ENCODE measurements at regions not wholly inside any gene's neighbourhood (a gene's known extent, or its start where the extent isn't known, plus 50 kb on each side); places are given as distances from the start of the nearest gene placed in this dataset.

DNA sequence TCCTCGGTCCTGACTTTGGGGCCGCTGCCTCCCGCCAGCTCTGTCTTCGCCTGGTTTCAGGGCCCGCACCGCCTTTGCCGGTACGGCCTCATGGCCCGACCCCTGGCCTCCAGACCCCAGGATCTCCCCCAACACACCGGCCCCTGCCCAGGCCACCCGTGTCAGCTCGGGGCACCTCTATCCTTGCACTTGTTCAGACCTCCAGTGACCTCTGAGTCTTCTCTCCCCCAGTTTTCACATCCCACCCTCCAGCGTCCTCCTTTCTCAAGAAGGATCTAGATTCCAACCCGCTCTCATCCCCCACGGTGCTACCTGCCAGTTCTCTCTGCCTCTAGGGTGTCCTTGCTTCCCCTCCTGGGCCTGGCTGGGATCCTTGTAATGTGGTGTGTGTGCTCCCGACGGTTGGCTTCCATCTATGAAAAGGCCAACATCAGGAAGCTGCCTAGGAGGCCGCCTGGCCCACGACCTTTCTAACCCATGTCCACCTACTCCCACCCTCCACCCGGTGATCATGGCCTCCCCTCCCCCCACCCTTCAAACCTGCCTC, 61.1 kb downstream of the SPATA31C2 start:
- DNase-seq = no peak

DNA sequence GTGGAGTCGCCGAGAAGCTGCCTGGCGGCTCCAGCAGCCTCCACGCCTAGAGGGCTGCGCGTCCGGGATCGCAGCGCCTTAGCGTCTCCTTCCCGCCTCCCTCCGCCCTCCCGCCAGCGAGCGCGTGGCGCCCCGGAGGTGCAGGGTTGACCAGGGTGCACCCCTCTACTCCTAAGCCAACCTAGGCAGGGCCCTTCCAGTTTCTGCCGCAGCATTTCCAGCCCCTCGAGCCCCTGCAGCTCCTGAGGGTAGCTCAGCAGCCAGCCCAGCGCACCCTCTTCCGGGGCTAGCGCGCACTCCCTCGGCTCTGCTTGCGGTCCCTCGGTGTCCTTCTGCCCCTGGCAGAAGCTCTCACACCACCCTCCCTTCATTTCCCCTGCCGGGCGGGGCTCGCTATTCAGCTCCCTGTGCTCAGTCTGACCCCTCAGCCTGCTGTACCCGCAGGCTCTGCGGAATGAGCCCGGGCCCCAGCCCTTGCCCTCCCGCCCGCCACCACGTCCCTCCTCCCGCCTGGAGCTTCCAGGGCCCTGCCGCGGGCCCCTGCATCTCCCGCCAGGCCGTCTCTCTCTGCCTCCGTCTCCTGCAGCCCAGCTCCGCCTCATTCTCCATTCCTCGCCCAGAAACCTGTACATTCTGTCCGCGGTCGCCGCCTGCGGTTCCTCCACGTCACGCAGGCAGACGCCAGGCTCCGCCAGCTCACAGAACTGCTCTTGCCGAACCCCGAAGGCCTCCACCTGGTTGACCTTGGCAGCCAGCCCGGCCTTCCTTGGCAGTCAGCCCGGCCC, 61.8 kb downstream of the SPATA31C2 start:
- DNase-seq = peak in 49 of 51 donors; percentile 4 to 77 (median 44)

DNA sequence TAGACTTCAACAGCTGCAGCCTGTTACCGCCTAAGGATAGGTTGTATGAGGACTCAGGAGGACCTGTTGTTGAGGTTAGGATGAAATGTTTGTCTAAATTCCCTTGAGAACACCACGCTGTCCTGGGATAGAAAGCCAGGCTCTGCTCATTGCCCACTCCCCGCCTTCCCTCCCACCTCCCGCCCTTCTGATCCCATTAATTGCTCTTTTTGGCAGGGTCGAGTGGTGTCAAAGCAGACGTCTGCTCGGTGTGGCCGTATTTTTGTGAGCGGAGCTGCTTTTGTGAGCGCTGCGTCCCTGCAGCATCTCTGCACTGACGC, 62.3 kb downstream of the SPATA31C2 start:
- DNase-seq = peak in 2 of 51 donors; percentile 18 to 61

DNA sequence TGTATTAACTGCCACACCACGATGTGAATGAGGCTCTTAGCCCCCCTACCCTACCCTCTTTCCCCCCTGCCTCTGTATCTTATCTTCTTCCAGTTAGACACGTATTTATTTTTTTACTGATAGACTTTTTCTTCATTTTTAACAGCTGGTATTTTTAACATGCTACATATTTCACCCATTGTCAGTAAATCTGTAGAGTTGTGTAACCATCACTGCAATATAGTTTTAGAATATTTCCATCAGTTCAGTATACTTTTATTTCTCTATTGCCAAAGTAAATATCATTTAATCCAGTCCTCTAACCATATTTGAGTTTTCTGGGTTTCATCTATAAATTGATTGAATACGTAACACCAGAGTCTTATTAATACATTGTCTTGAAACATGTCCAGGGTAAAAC, 62.8 kb downstream of the SPATA31C2 start:
- DNase-seq = no peak

DNA sequence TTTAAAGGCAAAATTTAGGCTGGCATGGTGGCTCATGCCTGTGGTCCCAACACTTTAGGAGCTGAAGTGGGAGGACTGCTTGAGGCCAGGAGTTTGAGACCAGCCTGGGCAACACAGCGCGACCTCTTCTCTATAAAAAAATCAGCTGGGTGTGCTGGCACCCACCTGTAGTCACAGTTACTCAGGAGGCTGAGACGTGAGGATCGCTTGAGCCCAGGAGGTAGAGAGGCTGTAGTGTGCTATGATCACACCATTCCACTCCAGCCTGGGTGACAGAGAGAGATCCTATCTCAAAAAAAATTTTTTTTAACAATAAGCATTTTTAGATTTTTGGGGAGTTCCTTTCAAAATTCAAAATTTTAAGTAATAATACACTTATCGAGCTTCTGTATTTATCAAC, 63.3 kb downstream of the SPATA31C2 start:
- DNase-seq = no peak

DNA sequence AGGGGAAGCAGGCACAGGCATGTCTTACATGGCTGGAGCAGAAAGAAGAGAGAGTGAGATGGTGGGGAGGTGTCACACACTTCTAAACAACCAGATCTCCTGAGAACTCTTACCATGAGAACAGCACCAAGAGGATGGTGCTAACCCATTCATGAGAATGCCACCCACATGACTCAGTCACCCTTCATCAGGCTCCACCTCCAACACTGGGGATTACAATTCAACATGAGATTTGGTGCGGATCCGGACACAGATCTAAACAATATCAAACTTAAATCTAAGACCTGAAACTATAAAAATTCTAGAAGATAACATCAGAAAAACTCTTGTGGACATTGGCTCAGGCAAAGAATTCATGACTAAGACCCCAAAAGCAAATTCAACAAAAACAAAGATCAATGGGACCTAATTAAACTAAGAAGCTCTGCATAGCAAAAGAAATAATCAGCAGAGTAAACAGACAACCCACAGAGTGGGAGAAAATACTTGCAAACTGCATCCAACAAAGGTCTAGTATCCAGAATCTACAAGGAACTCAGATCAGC, 65.4 kb downstream of the SPATA31C2 start:
- no peak for DNase-seq

DNA sequence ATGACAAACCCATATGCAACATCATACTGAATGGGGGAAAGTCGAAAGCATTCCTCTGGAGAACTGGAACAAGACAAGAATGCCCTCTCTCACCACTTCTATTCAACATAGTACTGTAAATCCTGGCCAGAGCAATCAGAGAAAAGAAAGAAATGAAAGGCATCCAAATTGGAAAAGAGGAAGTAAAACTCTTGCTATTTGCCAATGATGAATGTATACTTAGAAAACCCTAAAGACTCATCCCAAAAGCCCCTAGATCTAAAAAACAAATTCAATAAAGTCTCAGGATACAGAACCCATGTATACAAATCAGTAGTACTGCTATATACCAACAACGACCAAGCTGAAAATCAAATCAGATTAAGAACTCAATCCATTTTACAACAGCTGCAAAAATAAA, 66.9 kb downstream of the SPATA31C2 start:
- DNase-seq = no peak

DNA sequence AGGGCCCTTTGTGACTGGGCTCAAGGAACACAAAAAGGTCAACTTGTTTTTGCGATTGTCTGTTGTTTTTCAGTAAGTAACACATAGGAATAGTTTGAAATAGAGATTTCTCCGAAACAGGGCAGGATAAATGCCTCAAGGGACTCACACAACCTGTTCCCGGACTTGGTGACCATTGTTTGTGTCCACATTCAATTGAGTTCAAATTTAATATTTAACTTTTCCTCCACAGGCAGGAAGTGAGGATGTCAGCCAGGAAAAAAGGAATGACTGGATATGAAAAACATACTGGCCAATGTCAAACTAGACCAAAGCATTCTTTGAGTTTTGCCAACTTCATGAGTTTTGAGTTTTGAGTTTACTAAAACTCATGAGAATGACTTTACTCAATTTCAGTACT, 72.7 kb downstream of the SPATA31C2 start:
- DNase-seq = no peak

DNA sequence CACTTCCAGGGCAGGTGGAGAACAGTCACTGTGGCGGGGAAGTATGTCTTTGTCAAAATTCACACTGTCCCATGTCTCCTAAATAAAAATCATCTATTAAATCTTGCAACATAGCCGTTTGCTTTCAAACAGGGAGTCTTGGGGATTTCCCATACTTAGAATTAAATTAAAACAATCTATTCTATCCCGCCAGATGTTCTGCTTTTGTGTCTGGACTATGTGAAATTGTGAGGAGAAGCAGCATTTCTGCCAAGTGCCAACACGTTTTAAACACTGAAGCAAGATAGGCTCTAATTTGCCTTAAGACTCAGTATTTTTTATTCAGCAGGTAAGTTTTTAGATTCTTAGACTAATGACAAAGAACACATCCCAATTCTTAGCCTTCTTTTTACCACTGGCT, 73.7 kb downstream of the SPATA31C2 start:
- no peak for DNase-seq

DNA sequence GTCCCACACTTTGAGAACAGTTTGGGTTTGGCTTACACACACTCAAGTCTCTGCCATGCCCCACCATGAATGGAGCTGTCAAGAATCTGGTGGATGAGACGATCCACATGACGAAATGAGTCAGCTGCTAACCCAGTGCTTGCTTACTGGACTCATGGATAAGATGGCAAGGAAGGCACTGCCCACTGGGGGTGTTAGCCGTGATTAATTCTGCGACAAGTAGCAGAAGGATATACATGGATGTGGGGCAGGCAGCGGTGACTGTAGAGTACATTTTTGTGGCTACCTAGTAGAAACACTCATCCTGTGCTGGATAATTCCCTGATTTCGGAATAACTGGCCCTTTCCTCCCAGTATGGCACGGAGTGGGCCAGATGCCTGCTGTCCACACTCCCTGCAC, 77.5 kb downstream of the SPATA31C2 start:
- DNase-seq = no peak

DNA sequence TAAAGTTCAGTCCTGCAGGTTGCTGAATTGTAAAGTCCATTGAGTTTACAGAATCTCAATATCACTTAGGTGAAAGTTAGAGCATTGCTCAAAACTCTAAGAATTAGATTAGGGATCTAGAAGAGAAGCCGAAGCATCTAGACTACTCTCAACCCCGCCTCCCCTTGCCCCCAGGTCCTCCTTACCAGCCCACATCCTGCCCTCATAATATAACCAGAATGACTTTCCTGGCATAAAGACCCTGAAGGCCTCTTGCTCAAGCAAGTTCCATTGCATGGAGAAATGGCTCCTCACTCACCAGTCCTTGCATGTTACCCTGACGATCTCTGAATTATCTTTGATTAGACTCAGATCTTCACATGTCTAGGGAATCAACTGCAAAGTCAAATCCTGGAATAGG, 78.8 kb downstream of the SPATA31C2 start:
- no peak for DNase-seq

DNA sequence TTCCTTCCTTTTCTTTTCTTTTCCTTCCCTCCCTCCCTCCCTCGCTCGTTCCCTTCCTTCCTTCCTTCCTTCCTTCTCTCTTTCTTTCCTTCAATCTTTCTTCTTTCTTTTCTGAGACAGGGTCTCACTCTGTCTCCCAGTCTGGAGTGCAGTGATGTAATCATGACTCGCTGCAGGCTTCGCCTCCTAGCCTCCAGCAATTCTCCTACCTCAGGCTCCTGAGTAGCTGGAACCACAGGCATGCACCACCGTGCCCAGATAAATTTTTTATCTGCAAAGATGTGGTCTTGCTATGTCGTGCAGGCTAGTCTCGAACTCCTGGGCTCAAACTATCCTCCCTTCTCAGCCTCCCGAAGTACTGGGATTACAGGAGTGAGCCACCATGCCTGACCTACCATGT, 81.4 kb downstream of the SPATA31C2 start:
- no peak for DNase-seq

DNA sequence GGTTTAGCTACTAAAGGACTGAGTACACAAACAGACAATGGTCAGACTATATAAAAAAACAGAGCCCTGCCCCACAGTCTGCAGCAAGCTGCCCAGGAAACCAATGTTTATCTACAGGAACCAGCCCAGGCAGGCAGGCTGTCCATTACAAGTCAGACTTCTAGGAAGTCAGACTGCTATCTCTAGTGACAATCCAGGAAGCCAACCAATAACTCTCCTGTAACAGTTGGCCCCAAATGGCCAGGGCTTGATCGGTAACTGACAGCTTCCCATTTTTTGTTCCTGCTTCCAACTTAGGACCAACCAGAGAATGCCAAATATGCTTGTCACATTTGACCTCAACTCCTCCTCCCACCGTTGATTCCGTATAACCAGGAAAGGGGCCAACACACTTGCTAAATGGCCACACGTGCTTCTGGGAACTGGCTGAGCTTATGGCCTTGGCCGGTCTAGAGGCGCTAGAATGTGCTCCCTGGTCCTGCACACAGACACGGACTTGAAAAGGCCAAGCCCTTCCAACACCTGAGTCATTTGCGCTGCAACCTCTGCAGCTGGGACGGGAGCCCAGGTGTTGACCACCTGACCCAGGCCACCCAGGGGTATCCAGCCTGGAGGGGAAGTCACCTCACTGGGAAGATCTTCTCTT, 79.6 kb upstream of the CDK20 start:
- no peak for DNase-seq

DNA sequence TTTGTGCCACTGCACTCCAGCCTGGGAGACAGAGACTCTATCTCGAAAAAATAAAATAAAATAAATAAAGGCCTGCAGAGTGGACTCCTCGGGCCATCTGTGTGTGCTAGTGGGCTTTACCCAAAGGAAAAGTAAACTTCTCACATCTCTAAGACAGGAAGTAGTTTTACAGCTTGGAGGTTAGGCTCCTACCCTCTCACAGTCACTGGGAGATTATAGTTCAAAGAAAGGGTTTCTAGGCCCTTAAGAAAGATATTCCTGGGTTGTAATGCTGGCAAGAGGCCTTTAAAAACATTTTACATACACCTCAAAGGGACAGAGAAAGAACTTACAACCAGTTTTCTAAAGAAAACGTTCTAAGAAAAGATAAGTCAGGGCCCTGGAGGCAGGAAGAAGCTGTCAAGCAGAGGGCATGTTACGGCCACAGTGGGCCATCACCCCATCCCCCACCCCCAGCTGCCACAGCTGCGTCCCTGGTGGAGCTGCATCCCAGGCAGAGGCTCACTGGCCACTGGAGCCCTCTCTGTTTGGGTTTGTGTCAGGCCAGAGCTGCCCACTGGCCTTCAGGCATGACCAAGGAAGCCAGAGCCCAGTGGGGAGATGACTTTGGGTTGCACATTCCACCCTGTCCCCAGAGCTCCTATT, 78.1 kb upstream of the CDK20 start:
- DNase-seq = no peak

DNA sequence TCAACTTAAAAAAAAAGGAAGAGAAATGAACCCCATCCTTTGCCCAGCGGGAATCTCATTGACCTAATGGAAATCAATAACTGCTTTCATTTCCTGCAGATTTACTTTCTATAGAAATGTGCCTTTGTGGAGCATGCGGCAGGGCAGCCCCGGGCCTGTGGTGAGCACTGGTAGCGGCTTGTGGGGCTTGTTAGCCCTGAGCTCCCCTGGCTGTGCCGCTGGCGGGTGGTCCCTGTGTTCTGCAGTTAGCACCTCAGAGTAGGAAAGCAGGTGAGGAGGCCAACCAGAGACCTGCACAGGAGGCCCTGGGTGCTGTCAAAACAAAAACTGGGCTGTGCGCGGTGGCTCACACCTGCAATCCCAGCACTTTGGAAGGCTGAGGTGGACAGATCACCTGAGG, 76.8 kb upstream of the CDK20 start:
- no peak for DNase-seq

DNA sequence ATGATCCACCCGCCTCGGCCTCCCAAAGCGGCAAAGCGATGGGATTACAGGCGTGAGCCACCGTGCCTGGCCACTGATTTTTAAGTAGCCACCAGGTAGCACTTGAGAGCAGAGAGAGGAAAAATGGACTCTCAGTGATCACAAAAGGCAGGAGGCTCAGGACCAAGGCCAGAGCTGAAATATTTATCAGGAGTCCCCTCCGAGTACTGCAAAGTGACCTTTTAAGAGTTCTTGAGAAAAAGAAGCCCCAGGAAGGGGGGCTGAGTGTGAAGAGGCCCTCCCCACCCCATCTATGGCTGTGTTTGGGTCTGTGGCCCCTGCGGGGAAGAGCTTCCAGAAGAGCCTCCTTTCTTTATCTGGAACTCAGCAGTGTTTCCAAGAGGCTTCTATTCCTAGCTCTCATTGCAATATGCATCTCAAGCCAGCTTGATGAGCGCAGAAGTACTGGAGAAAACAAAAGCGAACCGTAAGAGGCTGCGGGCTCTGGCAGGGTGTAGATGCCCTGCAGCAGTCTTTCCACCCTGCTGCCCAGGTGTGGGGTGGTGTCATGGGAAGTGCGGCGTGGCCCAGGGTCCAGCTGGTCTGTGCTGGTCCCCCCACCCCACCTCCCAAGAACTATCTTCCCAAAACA, 75.5 kb upstream of the CDK20 start:
- no peak for DNase-seq

DNA sequence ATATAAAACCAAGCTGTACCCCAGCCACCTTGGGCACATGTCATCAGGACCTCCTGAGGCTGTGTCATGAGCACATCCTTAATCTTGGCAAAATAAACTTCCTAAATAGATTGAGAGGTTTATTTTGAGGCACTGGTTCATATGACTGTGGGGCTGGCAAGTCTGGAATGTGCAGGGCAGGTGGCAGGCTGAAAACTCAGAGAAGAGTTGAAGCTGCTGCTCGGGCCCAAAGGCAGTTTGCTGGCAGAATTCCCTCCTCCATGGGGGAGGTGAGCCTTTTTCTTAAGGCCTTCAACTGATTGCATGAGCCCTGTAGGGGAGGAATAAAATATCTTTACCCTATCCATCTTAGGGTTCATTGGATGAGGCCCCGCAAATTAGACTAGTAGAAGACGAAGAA, 72.2 kb upstream of the CDK20 start:
- no peak for DNase-seq

DNA sequence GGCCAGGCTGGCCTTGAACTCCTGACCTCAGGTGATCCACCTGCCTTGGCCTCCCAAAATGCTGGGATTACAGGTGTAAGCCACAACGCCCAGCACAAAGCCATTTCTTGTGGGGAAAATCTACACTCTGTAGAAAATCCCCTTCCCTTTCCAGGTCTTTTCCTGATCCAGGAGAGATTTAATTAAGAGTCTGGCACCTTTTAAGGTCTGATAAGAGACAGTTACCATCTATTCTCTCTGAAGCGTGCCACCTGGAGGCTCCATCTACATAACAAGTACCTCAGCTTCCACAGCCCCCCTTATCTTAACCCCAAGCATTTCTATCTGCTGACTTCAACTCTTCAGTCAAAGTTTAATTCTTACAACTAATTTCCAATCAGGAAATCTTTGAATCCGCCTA, 71.4 kb upstream of the CDK20 start:
- DNase-seq = no peak

DNA sequence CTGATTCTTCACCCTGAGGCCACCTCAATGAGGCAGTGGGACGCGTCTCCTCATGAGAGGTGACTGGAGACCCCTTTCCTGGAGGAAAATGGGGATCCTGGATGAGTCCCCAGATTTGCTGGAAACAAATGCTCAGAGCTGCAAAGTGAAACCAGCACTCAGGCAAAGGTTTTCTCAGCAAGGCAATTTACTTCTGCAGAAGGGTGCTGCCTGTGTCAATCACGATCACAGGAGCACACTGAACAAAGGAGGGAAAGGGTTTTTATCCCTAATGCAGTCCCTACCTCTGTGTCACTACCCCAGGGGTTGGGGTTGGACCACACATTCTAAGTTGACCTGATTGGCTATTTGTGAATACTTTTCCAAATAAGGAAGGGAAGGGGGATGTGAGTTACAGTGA, 69.9 kb upstream of the CDK20 start:
- no peak for DNase-seq

DNA sequence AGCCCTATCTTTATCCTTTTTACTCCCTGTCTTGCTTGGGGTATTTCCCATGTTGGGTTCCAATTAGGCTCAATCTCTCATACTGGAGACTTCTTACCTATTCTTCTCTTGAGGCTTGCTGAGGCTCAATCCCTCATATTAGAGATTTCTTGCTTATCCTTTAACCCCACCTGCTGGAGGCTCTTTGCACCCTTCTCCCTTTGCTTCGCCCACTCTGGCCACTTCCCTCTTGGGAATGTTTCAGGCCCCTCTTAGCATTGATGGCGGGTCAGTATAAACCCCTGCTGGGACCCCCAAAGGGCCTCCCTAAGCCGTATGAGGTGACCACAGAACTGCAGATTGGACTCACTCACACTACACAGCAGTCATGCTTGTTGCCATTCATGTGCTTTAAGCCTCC, 69.3 kb upstream of the CDK20 start:
- DNase-seq = no peak

DNA sequence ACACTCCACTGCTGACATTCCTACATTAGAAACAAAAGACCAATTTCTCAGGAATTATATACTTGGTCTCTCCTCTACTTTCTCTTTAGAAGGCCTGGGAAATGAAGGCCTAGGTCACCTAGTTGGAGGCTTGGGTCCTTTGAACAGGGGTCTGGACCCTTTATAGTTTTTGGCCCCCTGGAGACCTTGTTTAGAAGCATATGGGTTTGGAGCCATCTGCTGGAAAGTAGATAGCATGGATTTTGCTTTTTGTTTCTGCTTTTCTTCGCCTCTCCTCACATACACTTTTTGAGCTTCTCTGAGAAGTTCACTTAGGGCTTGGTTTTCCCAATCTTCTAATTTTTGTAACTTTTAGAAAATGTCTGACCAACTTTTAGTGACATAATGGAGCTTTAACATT, 67.1 kb upstream of the CDK20 start:
- no peak for DNase-seq

DNA sequence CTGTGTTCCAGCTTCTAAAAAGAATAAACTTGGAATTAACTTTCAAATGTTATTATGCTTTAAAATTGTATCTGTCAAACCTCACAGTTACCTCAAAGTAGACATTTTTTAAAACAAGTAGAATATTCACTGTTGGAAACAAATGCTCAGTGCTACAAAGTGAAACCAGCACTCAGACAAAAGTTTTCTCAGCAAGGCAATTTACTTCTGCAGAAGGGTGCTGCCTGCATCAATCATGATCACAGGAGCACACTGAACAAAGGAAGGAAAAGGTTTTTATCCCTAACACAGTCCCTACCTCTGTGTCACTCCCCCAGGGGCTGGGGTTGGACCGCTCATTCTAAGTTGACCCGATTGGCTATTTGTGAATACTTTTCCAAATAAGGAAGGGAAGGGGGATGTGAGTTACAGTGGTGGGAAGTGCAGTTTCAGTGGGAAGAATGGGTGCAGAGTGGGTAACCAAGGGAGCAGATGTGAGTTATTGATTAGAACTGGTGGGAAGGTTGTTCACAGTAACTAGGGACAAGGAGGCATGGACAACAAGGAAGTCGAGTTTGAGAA, 63.0 kb upstream of the CDK20 start:
- DNase-seq = no peak

Data from hypothalamus (tissue), 51 donors.